NCI-H1436 (cell line): ENCODE measurements at regions not wholly inside any gene's neighbourhood (a gene's known extent, or its start where the extent isn't known, plus 50 kb on each side); places are given as distances from the start of the nearest gene placed in this dataset.
A peak's percentile ranks its signal among the peaks of the same experiment; 100 is the strongest.

Source experiments
- DNase-seq: peaks from one replicate; lab custom pipeline; 2025; lab: John Stamatoyannopoulos, UW

- DNase-seq = no peak
Observed at GRCh38 chr3:55343486-55344357, 143.4 kb downstream of the WNT5A start.

GRCh38 chr3:55341502-55342031 is 145.5 kb downstream of the WNT5A start:
- DNase-seq = no peak

- no peak for DNase-seq
Observed at GRCh38 chr3:55339819-55340218, 147.3 kb downstream of the WNT5A start.

- no peak for DNase-seq
Observed at GRCh38 chr3:55339390-55339789, 147.7 kb downstream of the WNT5A start.

GRCh38 chr3:55337641-55338180 is 149.4 kb downstream of the WNT5A start:
- DNase-seq = no peak

- DNase-seq = no peak
Observed at GRCh38 chr3:55333923-55334322, 153.2 kb downstream of the WNT5A start.

GRCh38 chr3:55333046-55333445 is 154.1 kb downstream of the WNT5A start:
- no peak for DNase-seq

- no peak for DNase-seq
Observed at GRCh38 chr3:55332176-55332575, 154.9 kb downstream of the WNT5A start.

GRCh38 chr3:55331524-55331923 is 155.6 kb downstream of the WNT5A start:
- DNase-seq = no peak

GRCh38 chr3:55330756-55331155 is 156.3 kb downstream of the WNT5A start:
- DNase-seq = no peak

- DNase-seq = no peak
Observed at GRCh38 chr3:55330355-55330754, 156.8 kb downstream of the WNT5A start.

- no peak for DNase-seq
Observed at GRCh38 chr3:55329849-55330248, 157.3 kb downstream of the WNT5A start.

- DNase-seq = no peak
Observed at GRCh38 chr3:55327131-55327920, 159.8 kb downstream of the WNT5A start.

GRCh38 chr3:55322638-55323037 is 164.5 kb downstream of the WNT5A start:
- DNase-seq = peak; percentile 55

GRCh38 chr3:55320928-55321327 is 166.2 kb downstream of the WNT5A start:
- no peak for DNase-seq

- no peak for DNase-seq
Observed at GRCh38 chr3:55315396-55315795, 171.7 kb downstream of the WNT5A start.

- no peak for DNase-seq
Observed at GRCh38 chr3:55313666-55314065, 173.4 kb downstream of the WNT5A start.

GRCh38 chr3:55309336-55309735 is 177.8 kb downstream of the WNT5A start:
- DNase-seq = no peak

- no peak for DNase-seq
Observed at GRCh38 chr3:55307622-55308021, 179.5 kb downstream of the WNT5A start.

- DNase-seq = no peak
Observed at GRCh38 chr3:55305696-55306485, 181.2 kb downstream of the WNT5A start.

- no peak for DNase-seq
Observed at GRCh38 chr3:55300701-55301100, 186.4 kb downstream of the WNT5A start.

GRCh38 chr3:55297706-55298105 is 189.4 kb downstream of the WNT5A start:
- DNase-seq = no peak
